Dendritic cell treated with granulocyte-macrophage colony-stimulating factor and Interleukin-4, amounts not matched to agents 40 ng/mL and 50 ng/mL, for 4 days (primary cell): ENCODE measurements at regions not wholly inside any gene's neighbourhood (a gene's known extent, or its start where the extent isn't known, plus 50 kb on each side); places are given as distances from the start of the nearest gene placed in this dataset.
"Not testable (repeated sequence)": the region's sequence is repeated elsewhere in the genome, so short reads cannot be mapped to it uniquely, and the experiment has no call there.

Experiments
- H3K27ac Mint-ChIP-seq: one replicate; pipeline ENCODE4 v1.8.0; 2022; ENCODE audit warnings: mild to moderate bottlenecking, mixed read lengths
- H3K27me3 Mint-ChIP-seq: one replicate; pipeline ENCODE4 v1.8.0; 2022; ENCODE audit warnings: mild to moderate bottlenecking, mixed read lengths
- H3K36me3 Mint-ChIP-seq: one replicate; pipeline ENCODE4 v1.8.0; 2022; ENCODE audit warnings: low read depth, mixed read lengths
- H3K4me1 Mint-ChIP-seq: one replicate; pipeline ENCODE4 v1.8.0; 2022; ENCODE audit warnings: low read depth, mixed read lengths
- H3K4me3 Mint-ChIP-seq: one replicate; pipeline ENCODE4 v1.8.0; 2022; ENCODE audit warnings: mild to moderate bottlenecking, moderate library complexity, mixed read lengths
- H3K9me3 Mint-ChIP-seq: one replicate; pipeline ENCODE4 v1.8.0; 2022; ENCODE audit warnings: mixed read lengths
- intact Hi-C: fragments of 100-400 bp; cut with micrococcal nuclease; formaldehyde crosslinking; loops from one replicate; pipeline ENCODE4 v1.15.0; 2022

GRCh38 chr6:159572439-159573110, 120.5 kb downstream of the SOD2 start:
- intact Hi-C loops, result no loop called here
- Mint-ChIP-seq H3K9me3 (peaks cover 27% of the 10 kb centered on the region), H3K4me3 (no peak overlapping the region), H3K27me3 (no peaks in the 10 kb centered on the region), H3K27ac (no peak overlapping the region), H3K36me3 (no peaks in the 10 kb centered on the region), H3K4me1 (no peaks in the 10 kb centered on the region)

DNA sequence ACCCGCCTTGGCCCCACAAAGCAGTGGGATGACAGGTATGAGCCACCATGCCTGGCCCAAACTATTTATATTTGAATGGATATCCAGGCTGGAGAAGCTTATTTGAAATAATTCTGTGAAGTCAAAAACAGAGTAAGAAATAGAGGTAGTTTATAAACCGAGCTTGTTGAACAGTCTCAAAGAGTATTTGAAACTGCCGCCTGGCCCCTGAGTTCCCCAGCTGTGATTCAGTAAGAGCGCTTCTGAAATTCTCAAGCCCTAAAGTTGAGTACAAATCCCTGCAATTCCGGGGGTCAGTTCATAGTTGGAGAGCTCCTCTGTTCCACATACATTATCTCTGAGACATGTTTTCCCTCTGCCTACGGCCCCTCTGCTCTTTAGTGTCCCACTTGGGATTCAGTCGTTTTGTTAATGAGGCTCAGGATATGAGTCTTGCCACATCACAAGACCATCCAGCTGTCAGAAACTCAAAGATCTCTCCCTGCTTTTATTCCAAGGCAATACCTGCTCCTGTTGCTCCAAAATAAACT, 127.8 kb downstream of the SOD2 start:
- Mint-ChIP-seq H3K27me3 (no peaks in the 10 kb centered on the region), H3K9me3 (peaks cover 13% of the 10 kb centered on the region), H3K4me3 (no peak overlapping the region), H3K4me1 (no peaks in the 10 kb centered on the region), H3K27ac (no peak overlapping the region), H3K36me3 (no peaks in the 10 kb centered on the region)
- intact Hi-C loops, result no loop called here

GRCh38 chr6:159564456-159564855, 128.6 kb downstream of the SOD2 start:
- intact Hi-C loops, result no loop called here
- no peak overlapping the region for H3K27ac Mint-ChIP-seq
- no peaks in the 10 kb centered on the region for H3K27me3 Mint-ChIP-seq
- H3K36me3 Mint-ChIP-seq, result no peaks in the 10 kb centered on the region
- peaks cover 5% of the 10 kb centered on the region for H3K9me3 Mint-ChIP-seq
- H3K4me3 Mint-ChIP-seq, result no peak overlapping the region
- H3K4me1 Mint-ChIP-seq, result no peaks in the 10 kb centered on the region

- Mint-ChIP-seq H3K4me1 (no peaks in the 10 kb centered on the region), H3K4me3 (no peak overlapping the region), H3K9me3 (no peaks in the 10 kb centered on the region), H3K36me3 (no peaks in the 10 kb centered on the region), H3K27me3 (no peaks in the 10 kb centered on the region), H3K27ac (no peak overlapping the region)
- intact Hi-C loops, result no loop called here
Observed at GRCh38 chr6:159557031-159557430, 136.0 kb downstream of the SOD2 start.

- intact Hi-C loops, result no loop called here
- Mint-ChIP-seq H3K9me3 (peaks cover 9% of the 10 kb centered on the region), H3K36me3 (no peaks in the 10 kb centered on the region), H3K27ac (no peak overlapping the region), H3K4me3 (no peak overlapping the region), H3K4me1 (no peaks in the 10 kb centered on the region), H3K27me3 (no peaks in the 10 kb centered on the region)
Observed at GRCh38 chr6:159555082-159555875, 137.8 kb downstream of the SOD2 start.

- H3K9me3 Mint-ChIP-seq, result no peaks in the 10 kb centered on the region
- H3K27me3 Mint-ChIP-seq, result peaks cover 1% of the 10 kb centered on the region
- intact Hi-C loops, result no loop called here
Observed at GRCh38 chr6:159541296-159541695, 151.7 kb downstream of the SOD2 start.

GRCh38 chr6:159540883-159541282, 152.2 kb downstream of the SOD2 start:
- Mint-ChIP-seq H3K27ac (no peak overlapping the region), H3K4me1 (no peaks in the 10 kb centered on the region)
- intact Hi-C loops, result no loop called here

More at GRCh38 chr6:159541296-159541695, 151.7 kb downstream of the SOD2 start:
- Mint-ChIP-seq H3K27ac (no peak overlapping the region), H3K4me3 (no peak overlapping the region), H3K4me1 (no peaks in the 10 kb centered on the region), H3K36me3 (no peaks in the 10 kb centered on the region)

GRCh38 chr6:159540152-159540551, 152.9 kb downstream of the SOD2 start:
- no peak overlapping the region for H3K27ac Mint-ChIP-seq
- H3K4me1 Mint-ChIP-seq, result no peaks in the 10 kb centered on the region
- intact Hi-C loops, result no loop called here
- no peak overlapping the region for H3K4me3 Mint-ChIP-seq
- no peaks in the 10 kb centered on the region for H3K9me3 Mint-ChIP-seq
- H3K36me3 Mint-ChIP-seq, result no peaks in the 10 kb centered on the region
- peaks cover 1% of the 10 kb centered on the region for H3K27me3 Mint-ChIP-seq

More at GRCh38 chr6:159540883-159541282, 152.2 kb downstream of the SOD2 start:
- peaks cover 1% of the 10 kb centered on the region for H3K27me3 Mint-ChIP-seq
- no peak overlapping the region for H3K4me3 Mint-ChIP-seq
- H3K36me3 Mint-ChIP-seq, result no peaks in the 10 kb centered on the region
- H3K9me3 Mint-ChIP-seq, result no peaks in the 10 kb centered on the region

- H3K4me3 Mint-ChIP-seq, H3K36me3 Mint-ChIP-seq, H3K9me3 Mint-ChIP-seq, intact Hi-C loops, H3K27me3 Mint-ChIP-seq, H3K4me1 Mint-ChIP-seq, H3K27ac Mint-ChIP-seq: not testable (repeated sequence)
Observed at GRCh38 chr6:159538031-159538430, 155.0 kb downstream of the SOD2 start.

DNA sequence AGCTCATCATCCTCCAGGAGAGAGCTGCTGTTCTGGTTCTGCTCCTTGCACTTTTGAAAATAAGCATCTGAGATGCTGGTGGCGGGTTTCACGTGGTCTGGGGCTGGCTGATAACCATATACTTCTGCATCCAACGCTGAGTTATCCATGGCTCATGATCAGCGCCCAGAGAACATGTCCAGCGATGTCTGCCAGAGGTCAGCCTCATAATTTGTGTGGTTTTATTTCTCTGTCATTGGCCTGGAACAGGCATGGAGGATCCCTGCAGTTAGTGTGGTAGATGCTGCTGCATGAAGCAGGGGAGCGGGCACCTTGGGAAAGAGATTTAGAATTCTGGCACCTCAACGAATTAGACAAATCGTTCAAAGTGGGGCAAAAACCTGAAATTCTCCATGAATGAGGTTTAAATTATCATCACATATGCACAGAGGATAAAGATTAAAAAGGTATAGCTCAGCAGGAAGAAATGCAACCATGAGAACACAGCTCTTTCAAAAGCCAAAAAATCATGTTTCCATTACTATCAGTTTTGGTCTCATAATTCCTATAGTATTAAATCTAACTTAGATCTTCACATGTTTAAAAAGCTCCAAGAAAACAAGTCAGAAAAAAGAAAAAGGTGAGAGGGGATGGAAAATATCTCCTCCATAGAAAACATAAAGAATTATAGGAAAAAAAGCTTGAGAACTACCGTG, 157.2 kb downstream of the SOD2 start:
- Mint-ChIP-seq H3K27ac (no peak overlapping the region), H3K4me3 (no peak overlapping the region), H3K9me3 (no peaks in the 10 kb centered on the region), H3K27me3 (peaks cover 1% of the 10 kb centered on the region), H3K4me1 (no peaks in the 10 kb centered on the region), H3K36me3 (no peaks in the 10 kb centered on the region)
- intact Hi-C loops, result no loop called here

- no peak overlapping the region for H3K27ac Mint-ChIP-seq
- H3K36me3 Mint-ChIP-seq, result no peaks in the 10 kb centered on the region
- H3K4me1 Mint-ChIP-seq, result no peaks in the 10 kb centered on the region
- H3K4me3 Mint-ChIP-seq, result no peak overlapping the region
- peaks cover 1% of the 10 kb centered on the region for H3K27me3 Mint-ChIP-seq
- H3K9me3 Mint-ChIP-seq, result no peaks in the 10 kb centered on the region
- intact Hi-C loops, result no loop called here
Observed at GRCh38 chr6:159533568-159533967, 159.5 kb downstream of the SOD2 start.

DNA sequence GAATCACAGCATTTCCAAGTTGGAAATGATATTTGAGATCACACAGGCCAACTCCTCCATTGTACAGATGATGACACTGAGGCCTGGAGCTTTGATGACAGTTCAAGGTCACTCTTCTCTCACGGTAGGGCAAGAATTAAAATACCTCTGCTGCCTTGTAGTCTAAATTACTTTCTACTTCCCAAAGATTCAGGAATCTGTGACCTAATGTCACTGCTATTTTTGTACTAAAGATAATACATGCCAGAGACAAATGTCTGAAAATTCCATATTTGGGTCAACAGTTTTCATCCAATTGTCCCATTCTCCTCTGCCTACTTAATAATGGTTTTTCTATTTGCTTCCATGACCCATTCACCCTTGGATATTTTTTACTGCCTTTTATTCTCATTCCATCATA, 160.0 kb downstream of the SOD2 start:
- intact Hi-C loops, result no loop called here
- Mint-ChIP-seq H3K27me3 (peaks cover 1% of the 10 kb centered on the region), H3K27ac (no peak overlapping the region), H3K4me1 (no peaks in the 10 kb centered on the region), H3K4me3 (no peak overlapping the region), H3K9me3 (no peaks in the 10 kb centered on the region), H3K36me3 (no peaks in the 10 kb centered on the region)

GRCh38 chr6:159532155-159532554, 160.9 kb downstream of the SOD2 start:
- no peaks in the 10 kb centered on the region for H3K9me3 Mint-ChIP-seq
- no peaks in the 10 kb centered on the region for H3K27me3 Mint-ChIP-seq
- intact Hi-C loops, result no loop called here
- H3K27ac Mint-ChIP-seq, result no peak overlapping the region
- no peaks in the 10 kb centered on the region for H3K4me1 Mint-ChIP-seq
- no peaks in the 10 kb centered on the region for H3K36me3 Mint-ChIP-seq
- H3K4me3 Mint-ChIP-seq, result no peak overlapping the region

DNA sequence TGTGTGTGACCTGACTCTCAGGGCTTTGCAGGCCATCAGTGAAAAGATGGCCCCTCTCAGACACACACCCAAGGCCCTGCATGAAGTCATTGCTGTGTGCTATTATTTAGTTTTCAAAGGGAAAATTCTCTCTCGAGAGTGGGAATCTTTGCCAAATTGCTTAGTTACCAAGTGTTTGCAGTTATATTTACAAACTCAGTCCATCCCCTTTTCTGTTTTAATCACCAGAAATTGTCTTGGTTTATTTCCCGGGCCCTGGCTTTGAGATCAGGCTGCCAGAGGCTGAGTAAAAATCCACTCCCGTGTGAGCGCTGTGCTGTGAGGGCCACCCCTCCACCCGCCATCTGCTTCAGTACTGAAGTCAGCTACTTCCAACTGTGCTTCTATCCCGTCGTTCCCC, 163.1 kb downstream of the SOD2 start:
- no peak overlapping the region for H3K4me3 Mint-ChIP-seq
- H3K4me1 Mint-ChIP-seq, result no peaks in the 10 kb centered on the region
- H3K36me3 Mint-ChIP-seq, result no peaks in the 10 kb centered on the region
- intact Hi-C loops, result no loop called here
- H3K9me3 Mint-ChIP-seq, result no peaks in the 10 kb centered on the region
- no peak overlapping the region for H3K27ac Mint-ChIP-seq
- peaks cover 4% of the 10 kb centered on the region for H3K27me3 Mint-ChIP-seq
